ENCODE measurements at regions not wholly inside any gene's neighbourhood (a gene's known extent, or its start where the extent isn't known, plus 50 kb on each side); places are given as distances from the start of the nearest gene placed in this dataset.

DNA sequence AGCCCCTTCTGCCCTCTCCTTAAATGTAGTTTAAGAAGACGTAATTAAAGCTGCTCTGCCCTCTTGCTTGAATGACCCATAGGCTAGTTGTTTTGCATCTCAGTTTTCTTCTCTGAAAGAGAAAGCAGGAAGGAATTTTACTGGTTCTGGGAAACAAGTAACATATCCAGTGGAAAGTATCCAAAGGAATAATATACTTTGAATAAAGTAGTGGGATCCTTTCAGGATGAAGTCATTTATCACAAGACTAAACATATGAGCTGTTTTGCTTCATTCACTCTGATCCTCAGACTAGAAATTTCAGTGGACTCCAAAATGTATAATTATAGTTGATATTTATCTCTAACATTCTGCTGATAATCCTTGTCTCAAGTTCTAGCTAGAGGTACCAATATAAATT, 1297.6 kb upstream of the GOT2 start:
- Histone ChIP-seq H3K27ac (no peak overlapping the region), H3K27me3 (no peaks in the 10 kb centered on the region), H3K9me3 (peaks cover 0 to 13% of the 10 kb centered on the region in 2 donors), H3K36me3 (no peaks in the 10 kb centered on the region), H3K4me3 (no peak overlapping the region), H3K4me1 (no peaks in the 10 kb centered on the region)
- in situ Hi-C loops (cut with MboI; ENCODE audit: low pct_ligation_motif_present in 1 of 4, low pct_unique_long_range_greater_than_20kb in 1 of 4, low sequenced_read_pairs in 3 of 4): loop anchor here in 1 of 4 donors (25.0 kb wide), 1 partner anchor 106 kb away; no protein-coding TSS in a partner anchor
- WGBS, 2 donors (ENCODE audit: low coverage in 1 of 2): 77 to 80% methylated on average over 1 of the region's 1 CpG
- no peak for DNase-seq
- intact Hi-C loops (cut with DNase I; ENCODE audit: low total_unique reads): no loop called here
- TF ChIP-seq EP300 (IDR thresholded peaks at IDR 0.05; ENCODE audit: low read depth) (no peak), POLR2AphosphoS5 (IDR thresholded peaks at IDR 0.05) (no peak), POLR2A (IDR thresholded peaks at IDR 0.05) (no peak)

DNA sequence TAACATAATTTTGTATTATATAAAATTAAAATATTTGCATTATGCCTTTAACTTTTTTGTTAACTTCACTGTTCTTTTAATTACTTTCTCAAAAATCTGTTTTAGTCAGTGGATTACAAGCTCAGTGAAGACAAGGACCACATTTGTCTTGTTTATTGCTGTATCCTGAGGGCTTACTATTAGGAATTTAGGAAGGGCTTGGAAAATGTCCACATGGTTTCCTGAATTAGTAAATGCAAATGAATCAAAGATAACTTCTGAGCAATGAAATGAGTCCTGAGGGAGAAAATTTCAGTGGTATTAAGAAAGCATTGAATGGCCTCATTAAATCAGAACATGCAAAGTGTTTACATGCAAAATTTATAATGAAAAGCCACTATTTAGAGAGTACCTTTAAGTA, 1293.2 kb upstream of the GOT2 start:
- DNase-seq: no peak
- Histone ChIP-seq H3K27ac (no peak overlapping the region), H3K4me1 (no peaks in the 10 kb centered on the region), H3K36me3 (no peaks in the 10 kb centered on the region), H3K27me3 (no peaks in the 10 kb centered on the region), H3K4me3 (no peak overlapping the region), H3K9me3 (peaks cover 0 to 6% of the 10 kb centered on the region in 2 donors)
- in situ Hi-C loops (cut with MboI; ENCODE audit: low pct_ligation_motif_present in 1 of 4, low pct_unique_long_range_greater_than_20kb in 1 of 4, low sequenced_read_pairs in 3 of 4) (loop anchor here in 1 of 4 donors (25.0 kb wide), 1 partner anchor 110 kb away; no protein-coding TSS in a partner anchor), intact Hi-C loops (cut with DNase I; ENCODE audit: low total_unique reads) (no loop called here)
- no peak for TF ChIP-seq POLR2A (IDR thresholded peaks at IDR 0.05)

DNA sequence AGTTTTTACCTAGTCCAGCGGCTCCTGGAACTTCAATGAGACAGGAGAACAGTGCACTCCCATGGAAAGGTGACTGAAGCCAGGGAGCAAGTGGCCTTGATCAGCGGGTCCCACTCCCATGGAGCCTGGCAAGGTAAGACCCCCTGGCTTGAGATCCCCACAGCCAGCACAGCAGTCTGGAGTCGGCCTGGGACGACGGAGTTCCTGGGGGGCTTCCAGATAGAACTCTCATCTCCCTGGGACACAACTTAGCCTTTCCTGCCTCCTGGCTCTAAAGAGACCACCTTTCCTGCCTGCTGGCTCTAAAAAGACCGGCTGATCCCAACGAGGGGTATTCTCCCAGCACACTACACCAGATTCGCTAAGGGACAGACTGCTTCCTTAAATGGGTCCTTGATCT, 1279.0 kb upstream of the GOT2 start:
- intact Hi-C loops (cut with DNase I; ENCODE audit: low total_unique reads): no loop called here
- WGBS, 2 donors (ENCODE audit: low coverage in 1 of 2): 98% methylated on average over 5 of the region's 8 CpGs; no CpG with 5 or more reads in 1 of the 2 donors
- in situ Hi-C loops (cut with MboI; ENCODE audit: low pct_ligation_motif_present in 1 of 4, low pct_unique_long_range_greater_than_20kb in 1 of 4, low sequenced_read_pairs in 3 of 4): no loop called here
- peaks cover 0 to 5% of the 10 kb centered on the region in 2 donors for H3K9me3 ChIP-seq
- no peak for DNase-seq
- no peaks in the 10 kb centered on the region for H3K4me1 ChIP-seq
- no peaks in the 10 kb centered on the region for H3K36me3 ChIP-seq
- H3K27me3 ChIP-seq: no peaks in the 10 kb centered on the region
- no peak for TF ChIP-seq EP300 (IDR thresholded peaks at IDR 0.05; ENCODE audit: low read depth)
- no peak for TF ChIP-seq POLR2A (IDR thresholded peaks at IDR 0.05)
- no peak for TF ChIP-seq POLR2AphosphoS5 (IDR thresholded peaks at IDR 0.05)
- TF ChIP-seq CTCF (IDR thresholded peaks at IDR 0.05): no peak
- no peak overlapping the region for H3K27ac ChIP-seq
- H3K4me3 ChIP-seq: no peak overlapping the region

- no peaks in the 10 kb centered on the region for H3K4me1 ChIP-seq
- in situ Hi-C loops (cut with MboI; ENCODE audit: low pct_ligation_motif_present in 1 of 4, low pct_unique_long_range_greater_than_20kb in 1 of 4, low sequenced_read_pairs in 3 of 4): no loop called here
Measured at GRCh38 chr16:60001523-60001922, 1267.4 kb upstream of the GOT2 start.

GRCh38 chr16:59997706-59998105, 1263.6 kb upstream of the GOT2 start:
- in situ Hi-C loops (cut with MboI; ENCODE audit: low pct_ligation_motif_present in 1 of 4, low pct_unique_long_range_greater_than_20kb in 1 of 4, low sequenced_read_pairs in 3 of 4): no loop called here
- 90 to 94% methylated on average over 4 of the region's 4 CpGs for WGBS, 2 donors (ENCODE audit: low coverage in 1 of 2)
- H3K36me3 ChIP-seq: no peaks in the 10 kb centered on the region
- no peaks in the 10 kb centered on the region for H3K4me1 ChIP-seq
- intact Hi-C loops (cut with DNase I; ENCODE audit: low total_unique reads): no loop called here
- no peak overlapping the region for H3K4me3 ChIP-seq
- DNase-seq: no peak
- peaks cover 0 to 3% of the 10 kb centered on the region in 2 donors for H3K9me3 ChIP-seq
- H3K27ac ChIP-seq: no peak overlapping the region
- H3K27me3 ChIP-seq: no peaks in the 10 kb centered on the region
- TF ChIP-seq EP300 (IDR thresholded peaks at IDR 0.05; ENCODE audit: low read depth) (no peak), POLR2A (IDR thresholded peaks at IDR 0.05) (no peak), POLR2AphosphoS5 (IDR thresholded peaks at IDR 0.05) (no peak), CTCF (IDR thresholded peaks at IDR 0.05) (no peak)

More at GRCh38 chr16:60001523-60001922, 1267.4 kb upstream of the GOT2 start:
- intact Hi-C loops (cut with DNase I; ENCODE audit: low total_unique reads): no loop called here
- no peak for DNase-seq
- no peaks in the 10 kb centered on the region for H3K27me3 ChIP-seq
- TF ChIP-seq POLR2A (IDR thresholded peaks at IDR 0.05): no peak
- no peak for TF ChIP-seq POLR2AphosphoS5 (IDR thresholded peaks at IDR 0.05)
- TF ChIP-seq CTCF (IDR thresholded peaks at IDR 0.05): no peak
- TF ChIP-seq EP300 (IDR thresholded peaks at IDR 0.05; ENCODE audit: low read depth): no peak
- H3K27ac ChIP-seq: no peak overlapping the region
- H3K9me3 ChIP-seq: peaks cover 0 to 7% of the 10 kb centered on the region in 2 donors
- 42 to 44% methylated on average over 3 of the region's 3 CpGs for WGBS, 2 donors (ENCODE audit: low coverage in 1 of 2)
- H3K36me3 ChIP-seq: no peaks in the 10 kb centered on the region
- no peak overlapping the region for H3K4me3 ChIP-seq
